ENCODE measurements at regions not wholly inside any gene's neighbourhood (a gene's known extent, or its start where the extent isn't known, plus 50 kb on each side); places are given as distances from the start of the nearest gene placed in this dataset.
"Not testable (repeated sequence)": the region's sequence is repeated elsewhere in the genome, so short reads cannot be mapped to it uniquely, and the experiment has no call there.

- Histone ChIP-seq H3F3A (ENCODE audit: insufficient read depth, low read depth) (peaks cover 16% of the 10 kb centered on the region), H3K4me1 (replicated peaks; ENCODE audit: insufficient read depth) (peaks cover 23% of the 10 kb centered on the region), H3K4me2 (no peak overlapping the region), H3K79me2 (ENCODE audit: low read depth) (no peaks in the 10 kb centered on the region), H3K36me3 (ENCODE audit: low read depth) (no peaks in the 10 kb centered on the region), H3K4me3 (no peak overlapping the region), H3K9me3 (ENCODE audit: insufficient read depth, low read depth) (no peaks in the 10 kb centered on the region), H3K9me2 (ENCODE audit: insufficient read depth) (no peaks in the 10 kb centered on the region), H3K27ac (no peak overlapping the region), H3K27me3 (ENCODE audit: insufficient read depth, low read depth) (no peaks in the 10 kb centered on the region), H4K20me1 (ENCODE audit: insufficient read depth) (no peaks in the 10 kb centered on the region), H2AFZ (no peak overlapping the region)
- intact Hi-C loops (cut with micrococcal nuclease; ENCODE audit: unreplicated experiment), result no loop called here
- TF ChIP-seq EZH2 (IDR thresholded peaks at IDR 0.05; ENCODE audit: low read depth) (no peak), CTCF (conservative IDR thresholded peaks at IDR 0.05) (no peak)
- POLR2A ChIA-PET (ENCODE audit: unreplicated experiment), result interaction anchor here (0.6 kb wide), 2 partner anchors 291 to 365 kb away, joined by 4 to 9 read pairs; no protein-coding TSS in a partner anchor
- DNase-seq, result peak in 1 of 2 experiments; percentile 62
- CTCF ChIA-PET, result no interaction called here
- no TSS peak for BruUV-seq (replicated peaks)
Observed at GRCh38 chr17:83203073-83203471, 123.7 kb downstream of the METRNL start.

GRCh38 chr17:83203472-83204221 lies 124.2 kb downstream of the METRNL start:
- no peak for DNase-seq
- BruUV-seq (replicated peaks), result no TSS peak
- TF ChIP-seq CTCF (conservative IDR thresholded peaks at IDR 0.05) (no peak), EZH2 (IDR thresholded peaks at IDR 0.05; ENCODE audit: low read depth) (no peak)
- no peaks in the 10 kb centered on the region for H3K27me3 ChIP-seq (ENCODE audit: insufficient read depth, low read depth)
- ChIA-PET CTCF (no interaction called here), POLR2A (ENCODE audit: unreplicated experiment) (interaction anchor here (0.6 kb wide), 2 partner anchors 120 to 365 kb away, joined by 4 to 9 read pairs; no protein-coding TSS in a partner anchor)
- H3K79me2 ChIP-seq (ENCODE audit: low read depth), result no peaks in the 10 kb centered on the region
- no peaks in the 10 kb centered on the region for H3K9me2 ChIP-seq (ENCODE audit: insufficient read depth)
- H3K27ac ChIP-seq, result no peak overlapping the region
- peaks cover 23% of the 10 kb centered on the region for H3K4me1 ChIP-seq (replicated peaks; ENCODE audit: insufficient read depth)
- no peaks in the 10 kb centered on the region for H4K20me1 ChIP-seq (ENCODE audit: insufficient read depth)
- H3K4me3 ChIP-seq, result no peak overlapping the region
- intact Hi-C loops (cut with micrococcal nuclease; ENCODE audit: unreplicated experiment), result no loop called here
- no peak overlapping the region for H3K4me2 ChIP-seq
- no peaks in the 10 kb centered on the region for H3K36me3 ChIP-seq (ENCODE audit: low read depth)
- H3K9me3 ChIP-seq (ENCODE audit: insufficient read depth, low read depth), result no peaks in the 10 kb centered on the region
- peaks cover 16% of the 10 kb centered on the region for H3F3A ChIP-seq (ENCODE audit: insufficient read depth, low read depth)
- H2AFZ ChIP-seq, result no peak overlapping the region

GRCh38 chr17:83204230-83204725 lies 124.9 kb downstream of the METRNL start:
- Histone ChIP-seq H3K4me1 (replicated peaks; ENCODE audit: insufficient read depth) (peaks cover 22% of the 10 kb centered on the region), H3K27me3 (ENCODE audit: insufficient read depth, low read depth) (no peaks in the 10 kb centered on the region), H3K36me3 (ENCODE audit: low read depth) (no peaks in the 10 kb centered on the region), H3K79me2 (ENCODE audit: low read depth) (no peaks in the 10 kb centered on the region), H3F3A (ENCODE audit: insufficient read depth, low read depth) (peaks cover 16% of the 10 kb centered on the region), H4K20me1 (ENCODE audit: insufficient read depth) (no peaks in the 10 kb centered on the region), H3K9me3 (ENCODE audit: insufficient read depth, low read depth) (no peaks in the 10 kb centered on the region), H3K4me2 (no peak overlapping the region), H3K4me3 (no peak overlapping the region), H2AFZ (no peak overlapping the region), H3K27ac (no peak overlapping the region), H3K9me2 (ENCODE audit: insufficient read depth) (no peaks in the 10 kb centered on the region)
- no peak for DNase-seq
- ChIA-PET POLR2A (ENCODE audit: unreplicated experiment) (interaction anchor here (0.6 kb wide), 1 partner anchor 121 kb away, joined by 4 read pairs; no protein-coding TSS in a partner anchor), CTCF (no interaction called here)
- intact Hi-C loops (cut with micrococcal nuclease; ENCODE audit: unreplicated experiment), result no loop called here
- BruUV-seq (replicated peaks), result no TSS peak
- TF ChIP-seq CTCF (conservative IDR thresholded peaks at IDR 0.05), result no peak
- TF ChIP-seq EZH2 (IDR thresholded peaks at IDR 0.05; ENCODE audit: low read depth), result no peak

GRCh38 chr17:83204736-83205386 lies 125.5 kb downstream of the METRNL start:
- H3K9me3 ChIP-seq (ENCODE audit: insufficient read depth, low read depth); H3K79me2 ChIP-seq (ENCODE audit: low read depth); H3K27me3 ChIP-seq (ENCODE audit: insufficient read depth, low read depth); H3K27ac ChIP-seq; H4K20me1 ChIP-seq (ENCODE audit: insufficient read depth); H3K4me2 ChIP-seq; H3K9me2 ChIP-seq (ENCODE audit: insufficient read depth); CTCF ChIA-PET; BruUV-seq (replicated peaks); H2AFZ ChIP-seq; H3K4me3 ChIP-seq; POLR2A ChIA-PET (ENCODE audit: unreplicated experiment); H3K36me3 ChIP-seq (ENCODE audit: low read depth); DNase-seq; intact Hi-C loops (cut with micrococcal nuclease; ENCODE audit: unreplicated experiment): not testable (repeated sequence)
- Histone ChIP-seq H3K4me1 (replicated peaks; ENCODE audit: insufficient read depth) (peaks cover 16% of the 10 kb centered on the region), H3F3A (ENCODE audit: insufficient read depth, low read depth) (peaks cover 14% of the 10 kb centered on the region)

Measured in PC-9 (cell line).